GM19452 (cell line): ENCODE measurements at regions not wholly inside any gene's neighbourhood (a gene's known extent, or its start where the extent isn't known, plus 50 kb on each side); places are given as distances from the start of the nearest gene placed in this dataset.
"Not testable (repeated sequence)": the region's sequence is repeated elsewhere in the genome, so short reads cannot be mapped to it uniquely, and the experiment has no call there.

Experiments
- ATAC-seq: cut with Tn5 transposase; IDR thresholded peaks from one replicate; pipeline ENCODE4 v1.9.1; 2021; ENCODE audit not compliant: unreplicated experiment

DNA sequence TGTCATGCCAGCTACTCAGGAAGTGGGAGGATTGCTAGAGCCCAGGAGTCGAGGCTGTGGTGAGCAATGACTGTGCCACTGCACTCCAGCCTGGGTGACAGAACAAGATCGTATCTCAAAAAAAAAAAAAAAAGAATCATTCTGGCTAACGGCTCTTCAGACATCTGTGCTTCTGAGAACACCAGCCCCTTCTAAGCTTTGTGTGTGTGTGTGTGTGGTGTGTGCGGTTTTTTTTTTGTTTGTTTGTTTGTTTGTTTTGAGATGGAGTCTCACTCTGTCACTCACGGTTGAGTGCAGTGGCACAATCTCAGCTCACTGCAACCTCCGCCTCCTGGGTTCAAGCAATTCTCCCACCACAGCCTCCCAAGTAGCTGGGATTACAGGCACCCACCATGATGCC, 79.4 kb upstream of the DRD5 start:
- ATAC-seq = not testable (repeated sequence)

DNA sequence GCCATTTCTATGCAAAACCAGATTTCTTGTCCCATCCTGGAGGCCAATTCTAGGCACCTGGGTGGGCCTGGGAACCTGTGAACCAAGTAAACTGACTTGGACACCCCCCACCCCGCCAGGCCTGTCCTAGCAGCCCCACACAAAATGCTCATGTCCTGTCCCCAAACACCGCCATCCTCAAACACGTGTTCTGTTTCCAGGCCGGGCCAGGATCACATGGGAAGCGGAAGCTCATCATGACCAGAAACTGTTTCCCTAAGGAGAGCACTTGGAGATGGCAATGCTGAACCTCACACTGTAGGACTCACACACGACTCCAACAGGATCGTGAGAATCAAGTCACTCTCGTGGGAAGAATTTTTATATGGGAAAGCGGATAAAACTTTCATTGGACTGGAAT, 78.7 kb upstream of the DRD5 start:
- ATAC-seq = not testable (repeated sequence)

GRCh38 chr4:9703391-9703790, 78.0 kb upstream of the DRD5 start:
- ATAC-seq = no peak

GRCh38 chr4:9704126-9704525, 77.3 kb upstream of the DRD5 start:
- not testable (repeated sequence) for ATAC-seq

DNA sequence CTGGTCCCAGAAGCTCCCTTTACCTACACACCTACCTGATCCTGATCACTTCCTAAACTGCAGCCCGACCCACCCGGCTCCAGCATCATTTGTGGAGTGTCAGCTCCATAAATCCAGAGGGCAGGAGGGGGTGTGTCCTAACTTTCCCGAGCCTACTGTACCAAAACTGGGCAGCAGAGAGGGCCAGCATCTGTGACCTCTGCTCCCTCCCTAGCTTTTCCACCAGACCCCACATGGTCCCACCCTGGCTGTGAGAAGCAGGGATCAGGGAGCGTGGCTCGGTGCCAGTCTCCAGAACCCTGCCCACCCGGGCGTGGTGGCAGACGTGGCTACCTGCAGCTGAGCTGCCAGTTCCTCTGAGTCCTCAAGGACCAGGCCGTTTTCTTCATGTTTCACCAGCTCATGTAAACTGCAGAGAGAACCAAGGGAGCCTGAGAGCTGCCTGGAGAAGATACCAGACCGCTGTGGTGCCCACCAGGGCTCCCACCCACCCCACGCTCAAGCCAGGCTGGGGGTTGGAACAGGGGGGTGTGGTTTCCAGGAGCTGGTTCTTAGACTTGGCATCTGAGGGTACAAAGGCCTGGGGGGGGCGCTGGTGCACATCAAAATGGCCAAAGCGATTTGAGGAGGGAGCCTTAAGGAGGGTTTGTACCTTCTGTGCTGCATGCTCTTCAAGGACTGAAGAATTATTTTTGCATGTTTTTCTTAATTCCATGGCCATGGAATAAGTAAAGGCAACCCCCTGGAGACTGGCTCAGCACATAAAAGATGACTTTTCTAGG, 76.7 kb upstream of the DRD5 start:
- no peak for ATAC-seq

GRCh38 chr4:9707281-9707680, 74.2 kb upstream of the DRD5 start:
- not testable (repeated sequence) for ATAC-seq

DNA sequence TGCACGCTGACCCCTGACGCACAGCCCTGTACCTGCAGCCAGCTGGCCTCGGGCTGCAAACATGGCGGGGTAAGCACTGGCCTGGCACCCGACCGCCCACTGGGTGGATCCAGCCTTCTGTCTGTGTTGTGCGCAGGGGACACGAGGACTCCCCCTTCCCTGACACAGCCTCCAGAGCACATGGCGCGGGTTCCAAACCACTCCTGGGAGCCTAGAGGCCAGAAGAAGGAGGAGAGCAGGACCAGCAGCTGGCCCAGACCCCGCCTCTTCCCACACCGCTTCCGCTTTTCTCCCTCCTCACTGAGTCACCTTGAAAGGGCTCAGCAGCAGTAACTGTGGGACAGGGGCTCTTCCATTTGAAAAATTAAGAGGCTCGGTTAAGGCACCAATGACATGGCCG, 73.5 kb upstream of the DRD5 start:
- not testable (repeated sequence) for ATAC-seq

GRCh38 chr4:9709724-9710123, 71.7 kb upstream of the DRD5 start:
- no peak for ATAC-seq

GRCh38 chr4:9715271-9715670, 66.2 kb upstream of the DRD5 start:
- ATAC-seq = not testable (repeated sequence)

DNA sequence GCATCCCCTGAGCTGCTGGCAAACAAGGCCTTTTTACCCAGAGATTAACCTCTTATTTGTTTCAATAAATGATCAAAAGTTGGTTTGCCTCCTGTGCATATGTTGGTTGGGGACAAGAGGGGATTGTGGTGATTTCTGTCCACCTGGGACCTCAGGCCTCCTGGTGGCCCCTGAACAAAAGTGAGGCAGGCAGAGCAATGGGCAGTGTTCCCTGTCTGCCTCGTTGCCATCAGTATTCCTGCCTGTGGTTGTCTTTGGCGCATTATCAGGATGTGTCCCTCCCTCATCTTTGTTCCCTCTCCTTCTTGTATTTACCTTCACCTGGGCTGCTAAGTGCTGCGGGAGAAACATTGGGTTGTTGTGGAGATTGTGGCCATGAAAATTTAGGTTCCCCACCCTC, 65.3 kb upstream of the DRD5 start:
- no peak for ATAC-seq

- ATAC-seq = not testable (repeated sequence)
Observed at GRCh38 chr4:9718246-9718939, 63.0 kb upstream of the DRD5 start.

DNA sequence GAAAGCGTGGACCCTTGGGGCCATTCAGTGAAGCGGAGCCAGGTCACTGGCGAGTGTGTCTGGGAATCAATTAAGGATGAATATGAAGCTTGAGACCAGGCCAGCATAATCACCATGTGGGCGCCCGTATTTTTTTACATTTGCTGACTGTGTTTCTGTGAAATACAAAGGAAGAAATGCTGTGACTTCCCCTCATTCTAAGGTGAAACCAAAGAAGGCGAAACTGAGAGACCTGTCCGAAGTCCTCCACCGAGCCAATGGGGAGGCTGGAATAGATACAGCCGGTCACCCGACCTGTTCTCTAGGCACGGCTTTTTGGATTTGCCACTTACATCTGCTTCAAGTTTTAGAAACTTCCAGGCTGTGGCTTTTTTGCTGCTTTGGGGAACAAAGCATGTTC, 59.3 kb upstream of the DRD5 start:
- not testable (repeated sequence) for ATAC-seq
